ENCODE measurements at regions not wholly inside any gene's neighbourhood (a gene's known extent, or its start where the extent isn't known, plus 50 kb on each side); places are given as distances from the start of the nearest gene placed in this dataset.
"Not testable (repeated sequence)": the region's sequence is repeated elsewhere in the genome, so short reads cannot be mapped to it uniquely, and the experiment has no call there.

- DNase-seq = no peak
Observed at GRCh38 chr3:110343945-110344344, 727.7 kb upstream of the NECTIN3 start.

- no peak for DNase-seq
Observed at GRCh38 chr3:110344487-110344886, 727.1 kb upstream of the NECTIN3 start.

GRCh38 chr3:110344897-110345767 lies 726.5 kb upstream of the NECTIN3 start:
- DNase-seq = no peak

GRCh38 chr3:110349295-110349694 lies 722.3 kb upstream of the NECTIN3 start:
- DNase-seq = no peak

- no peak for DNase-seq
Observed at GRCh38 chr3:110352841-110353604, 718.6 kb upstream of the NECTIN3 start.

GRCh38 chr3:110362751-110363150 lies 708.9 kb upstream of the NECTIN3 start:
- no peak for DNase-seq

- not testable (repeated sequence) for DNase-seq
Observed at GRCh38 chr3:110367289-110367688, 704.3 kb upstream of the NECTIN3 start.

GRCh38 chr3:110375751-110376518 lies 695.7 kb upstream of the NECTIN3 start:
- no peak for DNase-seq

GRCh38 chr3:110378481-110378880 lies 693.1 kb upstream of the NECTIN3 start:
- DNase-seq = no peak

GRCh38 chr3:110381992-110382391 lies 689.6 kb upstream of the NECTIN3 start:
- DNase-seq = no peak

GRCh38 chr3:110383356-110383755 lies 688.3 kb upstream of the NECTIN3 start:
- no peak for DNase-seq

- no peak for DNase-seq
Observed at GRCh38 chr3:110384601-110385000, 687.0 kb upstream of the NECTIN3 start.

GRCh38 chr3:110389005-110389404 lies 682.6 kb upstream of the NECTIN3 start:
- no peak for DNase-seq

GRCh38 chr3:110390372-110390771 lies 681.2 kb upstream of the NECTIN3 start:
- no peak for DNase-seq

- DNase-seq = no peak
Observed at GRCh38 chr3:110391042-110391441, 680.6 kb upstream of the NECTIN3 start.

- no peak for DNase-seq
Observed at GRCh38 chr3:110391640-110392395, 679.8 kb upstream of the NECTIN3 start.

- DNase-seq = no peak
Observed at GRCh38 chr3:110393941-110394340, 677.7 kb upstream of the NECTIN3 start.

GRCh38 chr3:110397115-110397514 lies 674.5 kb upstream of the NECTIN3 start:
- no peak for DNase-seq

- DNase-seq = no peak
Observed at GRCh38 chr3:110400315-110400714, 671.3 kb upstream of the NECTIN3 start.

- DNase-seq = no peak
Observed at GRCh38 chr3:110405830-110406585, 665.6 kb upstream of the NECTIN3 start.

- DNase-seq = no peak
Observed at GRCh38 chr3:110413266-110413665, 658.4 kb upstream of the NECTIN3 start.
